ENCODE measurements at regions not wholly inside any gene's neighbourhood (a gene's known extent, or its start where the extent isn't known, plus 50 kb on each side); places are given as distances from the start of the nearest gene placed in this dataset.

DNA sequence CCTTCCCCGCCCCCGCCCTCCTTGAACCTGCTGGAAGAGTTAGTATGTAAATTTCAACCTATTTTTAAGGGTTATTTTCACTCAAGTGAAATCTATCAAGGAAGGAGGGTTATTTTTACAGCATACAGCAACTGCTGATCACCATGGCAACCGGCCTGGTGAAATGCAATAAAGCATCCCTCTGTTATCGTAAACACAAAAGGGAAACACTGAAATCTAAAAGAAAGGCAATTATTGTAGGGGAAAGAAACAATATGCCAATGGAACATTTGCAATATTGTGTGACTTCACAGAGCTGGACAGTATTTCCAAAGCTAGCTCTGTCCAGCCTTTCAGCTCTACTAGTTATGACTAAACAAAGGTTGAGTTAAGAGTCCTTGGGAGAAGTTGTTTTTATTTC, 588.3 kb upstream of the PBX1 start:
- Mint-ChIP-seq H3K36me3 (no peaks in the 10 kb centered on the region), H3K9me3 (peaks cover 22% of the 10 kb centered on the region), H3K27ac (no peak overlapping the region), H3K4me3 (no peak overlapping the region), H3K4me1 (peaks cover 3% of the 10 kb centered on the region; the same call in 1 of the 2 replicates), H3K27me3 (ENCODE audit: low read depth) (no peaks in the 10 kb centered on the region)
- CTCF ChIA-PET, result interaction anchor here (1.4 kb wide), 1 partner anchor 97 kb away, joined by 3 read pairs; no protein-coding TSS in a partner anchor
- ATAC-seq (no peak), DNase-seq (ENCODE audit: low spot score) (no peak)
- no peak for TF ChIP-seq GRHL2 (CRISPR knock-in tag; IDR thresholded peaks at IDR 0.05; ENCODE audit: insufficient replicate concordance, severe bottlenecking)
- TF ChIP-seq, protein P1, sequence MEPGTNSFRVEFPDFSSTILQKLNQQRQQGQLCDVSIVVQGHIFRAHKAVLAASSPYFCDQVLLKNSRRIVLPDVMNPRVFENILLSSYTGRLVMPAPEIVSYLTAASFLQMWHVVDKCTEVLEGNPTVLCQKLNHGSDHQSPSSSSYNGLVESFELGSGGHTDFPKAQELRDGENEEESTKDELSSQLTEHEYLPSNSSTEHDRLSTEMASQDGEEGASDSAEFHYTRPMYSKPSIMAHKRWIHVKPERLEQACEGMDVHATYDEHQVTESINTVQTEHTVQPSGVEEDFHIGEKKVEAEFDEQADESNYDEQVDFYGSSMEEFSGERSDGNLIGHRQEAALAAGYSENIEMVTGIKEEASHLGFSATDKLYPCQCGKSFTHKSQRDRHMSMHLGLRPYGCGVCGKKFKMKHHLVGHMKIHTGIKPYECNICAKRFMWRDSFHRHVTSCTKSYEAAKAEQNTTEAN (CRISPR knock-in tag; IDR thresholded peaks at IDR 0.05), result no peak
- POLR2A ChIA-PET, result interaction anchor here (0.6 kb wide), 1 partner anchor 110 kb away, joined by 3 read pairs; no protein-coding TSS in a partner anchor

DNA sequence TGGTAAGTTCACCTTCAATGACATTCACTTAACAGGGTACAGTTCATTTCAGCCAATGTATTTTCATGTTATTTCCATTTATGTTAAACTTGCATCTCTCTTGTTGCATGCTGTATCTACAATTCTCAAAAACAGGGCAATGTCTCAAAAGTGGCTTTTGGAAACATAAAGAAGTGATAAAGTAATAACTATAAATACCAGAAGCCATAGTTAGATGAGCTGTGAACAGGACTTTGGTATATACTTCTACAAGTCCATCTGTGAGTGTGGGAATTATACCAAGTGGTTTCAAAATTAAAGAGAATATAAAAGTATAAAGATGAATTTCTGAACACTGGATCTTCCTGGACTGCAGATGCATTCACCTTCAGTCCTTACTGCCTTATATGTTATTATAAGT, 585.4 kb upstream of the PBX1 start:
- DNase-seq (ENCODE audit: low spot score) (no peak), ATAC-seq (no peak)
- Mint-ChIP-seq H3K36me3 (no peaks in the 10 kb centered on the region), H3K4me1 (peaks cover 3% of the 10 kb centered on the region; the same call in 1 of the 2 replicates), H3K9me3 (peaks cover 12% of the 10 kb centered on the region; the same call in 1 of the 2 replicates), H3K4me3 (no peak overlapping the region), H3K27ac (no peak overlapping the region), H3K27me3 (ENCODE audit: low read depth) (no peaks in the 10 kb centered on the region)
- TF ChIP-seq SP1 (CRISPR knock-in tag; conservative IDR thresholded peaks at IDR 0.05), result no peak
- no peak for TF ChIP-seq ZNF416 (CRISPR knock-in tag; IDR thresholded peaks at IDR 0.05)
- TF ChIP-seq CREB1 (CRISPR knock-in tag; IDR thresholded peaks at IDR 0.05), result no peak
- TF ChIP-seq, protein P2, sequence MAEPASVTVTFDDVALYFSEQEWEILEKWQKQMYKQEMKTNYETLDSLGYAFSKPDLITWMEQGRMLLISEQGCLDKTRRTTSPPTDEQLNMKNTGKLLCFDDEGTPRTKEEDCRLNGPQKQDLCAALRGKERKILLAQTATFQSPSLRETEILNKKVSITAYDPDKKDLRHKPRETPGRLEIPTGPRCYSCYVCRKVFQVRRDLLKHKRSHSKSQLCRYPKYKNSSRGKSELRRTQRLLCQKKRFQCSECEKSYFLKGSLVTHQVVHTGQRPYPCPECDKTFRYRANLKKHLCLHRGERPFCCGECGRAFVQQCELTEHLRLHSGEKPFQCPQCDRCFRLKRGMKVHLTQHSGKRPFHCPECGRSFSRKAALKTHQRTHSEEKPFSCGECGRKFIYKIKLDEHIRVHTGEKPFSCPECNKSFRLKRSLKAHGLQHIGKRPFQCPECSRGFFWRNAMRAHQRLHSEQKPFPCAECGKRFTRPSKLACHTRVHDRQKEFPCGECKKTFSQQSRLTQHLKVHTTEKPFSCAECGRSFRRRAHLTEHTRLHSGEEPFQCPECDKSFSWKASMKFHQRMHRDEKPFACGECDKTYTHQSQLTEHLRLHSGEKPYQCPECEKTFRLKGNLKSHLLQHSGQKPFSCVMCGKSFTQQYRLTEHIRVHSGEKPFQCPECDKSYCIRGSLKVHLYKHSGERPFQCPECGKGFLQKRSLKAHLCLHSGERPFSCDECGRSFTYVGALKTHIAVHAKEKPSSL (CRISPR knock-in tag; conservative IDR thresholded peaks at IDR 0.05), result no peak
- TF ChIP-seq, protein P3, sequence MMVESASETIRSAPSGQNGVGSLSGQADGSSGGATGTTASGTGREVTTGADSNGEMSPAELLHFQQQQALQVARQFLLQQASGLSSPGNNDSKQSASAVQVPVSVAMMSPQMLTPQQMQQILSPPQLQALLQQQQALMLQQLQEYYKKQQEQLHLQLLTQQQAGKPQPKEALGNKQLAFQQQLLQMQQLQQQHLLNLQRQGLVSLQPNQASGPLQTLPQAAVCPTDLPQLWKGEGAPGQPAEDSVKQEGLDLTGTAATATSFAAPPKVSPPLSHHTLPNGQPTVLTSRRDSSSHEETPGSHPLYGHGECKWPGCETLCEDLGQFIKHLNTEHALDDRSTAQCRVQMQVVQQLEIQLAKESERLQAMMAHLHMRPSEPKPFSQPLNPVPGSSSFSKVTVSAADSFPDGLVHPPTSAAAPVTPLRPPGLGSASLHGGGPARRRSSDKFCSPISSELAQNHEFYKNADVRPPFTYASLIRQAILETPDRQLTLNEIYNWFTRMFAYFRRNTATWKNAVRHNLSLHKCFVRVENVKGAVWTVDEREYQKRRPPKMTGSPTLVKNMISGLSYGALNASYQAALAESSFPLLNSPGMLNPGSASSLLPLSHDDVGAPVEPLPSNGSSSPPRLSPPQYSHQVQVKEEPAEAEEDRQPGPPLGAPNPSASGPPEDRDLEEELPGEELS (CRISPR knock-in tag; IDR thresholded peaks at IDR 0.05), result no peak
- TF ChIP-seq, protein P4, sequence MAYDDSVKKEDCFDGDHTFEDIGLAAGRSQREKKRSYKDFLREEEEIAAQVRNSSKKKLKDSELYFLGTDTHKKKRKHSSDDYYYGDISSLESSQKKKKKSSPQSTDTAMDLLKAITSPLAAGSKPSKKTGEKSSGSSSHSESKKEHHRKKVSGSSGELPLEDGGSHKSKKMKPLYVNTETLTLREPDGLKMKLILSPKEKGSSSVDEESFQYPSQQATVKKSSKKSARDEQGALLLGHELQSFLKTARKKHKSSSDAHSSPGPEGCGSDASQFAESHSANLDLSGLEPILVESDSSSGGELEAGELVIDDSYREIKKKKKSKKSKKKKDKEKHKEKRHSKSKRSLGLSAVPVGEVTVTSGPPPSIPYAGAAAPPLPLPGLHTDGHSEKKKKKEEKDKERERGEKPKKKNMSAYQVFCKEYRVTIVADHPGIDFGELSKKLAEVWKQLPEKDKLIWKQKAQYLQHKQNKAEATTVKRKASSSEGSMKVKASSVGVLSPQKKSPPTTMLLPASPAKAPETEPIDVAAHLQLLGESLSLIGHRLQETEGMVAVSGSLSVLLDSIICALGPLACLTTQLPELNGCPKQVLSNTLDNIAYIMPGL (CRISPR knock-in tag; IDR thresholded peaks at IDR 0.05), result no peak
- ChIA-PET POLR2A (no interaction called here), CTCF (no interaction called here)

DNA sequence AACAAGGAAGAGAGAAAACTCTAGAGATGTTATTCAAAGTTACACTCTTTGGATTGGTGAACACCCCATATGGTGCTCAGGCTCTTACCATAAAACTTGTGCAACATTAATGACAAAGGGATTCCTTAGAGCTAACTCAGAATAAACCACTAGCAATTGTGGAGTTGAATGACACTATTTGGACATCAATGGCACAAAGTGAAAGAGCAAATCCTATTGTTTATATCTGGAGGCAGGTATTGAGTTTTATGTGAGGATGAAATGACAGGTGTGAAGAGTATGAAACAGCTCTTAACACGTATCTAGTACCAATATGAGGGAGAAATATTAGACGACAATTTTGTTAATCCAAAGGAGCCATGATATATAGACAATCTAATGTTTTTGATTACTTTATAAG, 584.9 kb upstream of the PBX1 start:
- H3K4me3 Mint-ChIP-seq, result no peak overlapping the region
- no peaks in the 10 kb centered on the region for H3K27me3 Mint-ChIP-seq (ENCODE audit: low read depth)
- no peaks in the 10 kb centered on the region for H3K36me3 Mint-ChIP-seq
- peaks cover 6% of the 10 kb centered on the region; the same call in 1 of the 2 replicates for H3K9me3 Mint-ChIP-seq
- no peak for ATAC-seq
- CTCF ChIA-PET, result no interaction called here
- no peak overlapping the region for H3K27ac Mint-ChIP-seq
- POLR2A ChIA-PET, result no interaction called here
- peaks cover 3% of the 10 kb centered on the region for H3K4me1 Mint-ChIP-seq
- no peak for DNase-seq (ENCODE audit: low spot score)
- TF ChIP-seq, protein P5, sequence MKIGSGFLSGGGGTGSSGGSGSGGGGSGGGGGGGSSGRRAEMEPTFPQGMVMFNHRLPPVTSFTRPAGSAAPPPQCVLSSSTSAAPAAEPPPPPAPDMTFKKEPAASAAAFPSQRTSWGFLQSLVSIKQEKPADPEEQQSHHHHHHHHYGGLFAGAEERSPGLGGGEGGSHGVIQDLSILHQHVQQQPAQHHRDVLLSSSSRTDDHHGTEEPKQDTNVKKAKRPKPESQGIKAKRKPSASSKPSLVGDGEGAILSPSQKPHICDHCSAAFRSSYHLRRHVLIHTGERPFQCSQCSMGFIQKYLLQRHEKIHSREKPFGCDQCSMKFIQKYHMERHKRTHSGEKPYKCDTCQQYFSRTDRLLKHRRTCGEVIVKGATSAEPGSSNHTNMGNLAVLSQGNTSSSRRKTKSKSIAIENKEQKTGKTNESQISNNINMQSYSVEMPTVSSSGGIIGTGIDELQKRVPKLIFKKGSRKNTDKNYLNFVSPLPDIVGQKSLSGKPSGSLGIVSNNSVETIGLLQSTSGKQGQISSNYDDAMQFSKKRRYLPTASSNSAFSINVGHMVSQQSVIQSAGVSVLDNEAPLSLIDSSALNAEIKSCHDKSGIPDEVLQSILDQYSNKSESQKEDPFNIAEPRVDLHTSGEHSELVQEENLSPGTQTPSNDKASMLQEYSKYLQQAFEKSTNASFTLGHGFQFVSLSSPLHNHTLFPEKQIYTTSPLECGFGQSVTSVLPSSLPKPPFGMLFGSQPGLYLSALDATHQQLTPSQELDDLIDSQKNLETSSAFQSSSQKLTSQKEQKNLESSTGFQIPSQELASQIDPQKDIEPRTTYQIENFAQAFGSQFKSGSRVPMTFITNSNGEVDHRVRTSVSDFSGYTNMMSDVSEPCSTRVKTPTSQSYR (CRISPR knock-in tag; IDR thresholded peaks at IDR 0.05), result no peak
- TF ChIP-seq GABPB1 (CRISPR knock-in tag; IDR thresholded peaks at IDR 0.05) (no peak), NFYB (CRISPR knock-in tag; conservative IDR thresholded peaks at IDR 0.05; ENCODE audit: low read depth) (no peak), ZNF671 (CRISPR knock-in tag; IDR thresholded peaks at IDR 0.05) (no peak), KAT7 (CRISPR knock-in tag; IDR thresholded peaks at IDR 0.05; ENCODE audit: borderline replicate concordance) (no peak)
- TF ChIP-seq, protein P6, sequence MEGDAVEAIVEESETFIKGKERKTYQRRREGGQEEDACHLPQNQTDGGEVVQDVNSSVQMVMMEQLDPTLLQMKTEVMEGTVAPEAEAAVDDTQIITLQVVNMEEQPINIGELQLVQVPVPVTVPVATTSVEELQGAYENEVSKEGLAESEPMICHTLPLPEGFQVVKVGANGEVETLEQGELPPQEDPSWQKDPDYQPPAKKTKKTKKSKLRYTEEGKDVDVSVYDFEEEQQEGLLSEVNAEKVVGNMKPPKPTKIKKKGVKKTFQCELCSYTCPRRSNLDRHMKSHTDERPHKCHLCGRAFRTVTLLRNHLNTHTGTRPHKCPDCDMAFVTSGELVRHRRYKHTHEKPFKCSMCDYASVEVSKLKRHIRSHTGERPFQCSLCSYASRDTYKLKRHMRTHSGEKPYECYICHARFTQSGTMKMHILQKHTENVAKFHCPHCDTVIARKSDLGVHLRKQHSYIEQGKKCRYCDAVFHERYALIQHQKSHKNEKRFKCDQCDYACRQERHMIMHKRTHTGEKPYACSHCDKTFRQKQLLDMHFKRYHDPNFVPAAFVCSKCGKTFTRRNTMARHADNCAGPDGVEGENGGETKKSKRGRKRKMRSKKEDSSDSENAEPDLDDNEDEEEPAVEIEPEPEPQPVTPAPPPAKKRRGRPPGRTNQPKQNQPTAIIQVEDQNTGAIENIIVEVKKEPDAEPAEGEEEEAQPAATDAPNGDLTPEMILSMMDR (IDR thresholded peaks at IDR 0.05), result no peak
- TF ChIP-seq, protein P1 (CRISPR knock-in tag; IDR thresholded peaks at IDR 0.05), result no peak
- TF ChIP-seq, protein P7, sequence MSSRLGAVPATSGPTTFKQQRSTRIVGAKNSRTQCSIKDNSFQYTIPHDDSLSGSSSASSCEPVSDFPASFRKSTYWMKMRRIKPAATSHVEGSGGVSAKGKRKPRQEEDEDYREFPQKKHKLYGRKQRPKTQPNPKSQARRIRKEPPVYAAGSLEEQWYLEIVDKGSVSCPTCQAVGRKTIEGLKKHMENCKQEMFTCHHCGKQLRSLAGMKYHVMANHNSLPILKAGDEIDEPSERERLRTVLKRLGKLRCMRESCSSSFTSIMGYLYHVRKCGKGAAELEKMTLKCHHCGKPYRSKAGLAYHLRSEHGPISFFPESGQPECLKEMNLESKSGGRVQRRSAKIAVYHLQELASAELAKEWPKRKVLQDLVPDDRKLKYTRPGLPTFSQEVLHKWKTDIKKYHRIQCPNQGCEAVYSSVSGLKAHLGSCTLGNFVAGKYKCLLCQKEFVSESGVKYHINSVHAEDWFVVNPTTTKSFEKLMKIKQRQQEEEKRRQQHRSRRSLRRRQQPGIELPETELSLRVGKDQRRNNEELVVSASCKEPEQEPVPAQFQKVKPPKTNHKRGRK (CRISPR knock-in tag; IDR thresholded peaks at IDR 0.05; ENCODE audit: borderline replicate concordance), result no peak

Measured in WTC11 (cell line).